HAP-1 (cell line): ENCODE measurements at regions not wholly inside any gene's neighbourhood (a gene's known extent, or its start where the extent isn't known, plus 50 kb on each side); places are given as distances from the start of the nearest gene placed in this dataset.

ENCODE experiments used
- DNase-seq, 2 experiments: peaks; one replicate each; pipeline ENCODE4 v3.0.0-alpha.2; 2016 to 2020; ENCODE audit warnings: low spot score in 2 of 2
- H3K27me3 ChIP-seq: fragments of 250-450 bp; sonication (Bioruptor Pico); 2 replicates; pipeline ENCODE4 v1.5.1; 2020; ENCODE audit warnings: low read depth, mild to moderate bottlenecking, moderate library complexity
- H3K36me3 ChIP-seq: fragments of 250-450 bp; sonication (Bioruptor Pico); replicated peaks from 2 replicates; pipeline ENCODE4 v1.5.1; 2020; ENCODE audit warnings: mild to moderate bottlenecking
- H3K4me1 ChIP-seq: fragments of 250-450 bp; sonication (Bioruptor Pico); 2 replicates; pipeline ENCODE4 v1.5.1; 2020; ENCODE audit warnings: mild to moderate bottlenecking
- H3K4me3 ChIP-seq: fragments of 250-450 bp; sonication (Bioruptor Pico); 2 replicates; pipeline ENCODE4 v1.5.1; 2020; ENCODE audit warnings: mild to moderate bottlenecking, moderate library complexity
- H3K9me3 ChIP-seq: fragments of 250-450 bp; sonication (Bioruptor Pico); 2 replicates; pipeline ENCODE4 v1.5.1; 2020; ENCODE audit warnings: mild to moderate bottlenecking, moderate library complexity
- in situ Hi-C: fragments of 300-500 bp; cut with MboI; formaldehyde crosslinking; loops from 3 replicates; pipeline ENCODE4 v1.14.3; 2020; ENCODE audit warnings: low sequenced_read_pairs, inconsistent platforms, mixed read lengths

DNA sequence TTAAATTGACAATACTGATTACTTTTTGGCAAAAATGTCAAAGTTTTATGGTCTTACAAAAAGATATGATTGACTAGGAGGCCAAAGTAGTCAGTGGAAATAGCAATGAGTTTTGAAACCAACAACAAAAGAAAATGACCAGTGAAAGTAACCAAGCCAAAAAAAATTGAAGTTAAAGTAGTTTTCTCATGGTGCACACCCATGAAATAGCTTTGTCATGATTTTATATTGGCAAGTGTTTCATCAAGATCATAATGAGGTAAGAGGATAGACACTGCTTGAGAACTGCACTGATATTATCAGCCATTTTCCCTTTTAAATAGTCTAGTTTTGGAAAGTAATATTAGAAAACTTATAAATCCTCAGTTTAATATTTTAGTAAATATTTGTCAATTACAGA lies 206.2 kb upstream of the ADAMTS5 start:
- Histone ChIP-seq H3K9me3 (no peaks in the 10 kb centered on the region), H3K36me3 (no peaks in the 10 kb centered on the region), H3K4me1 (no peaks in the 10 kb centered on the region), H3K27me3 (no peaks in the 10 kb centered on the region), H3K4me3 (no peak overlapping the region)
- DNase-seq, result no peak
- in situ Hi-C loops, result no loop called here

DNA sequence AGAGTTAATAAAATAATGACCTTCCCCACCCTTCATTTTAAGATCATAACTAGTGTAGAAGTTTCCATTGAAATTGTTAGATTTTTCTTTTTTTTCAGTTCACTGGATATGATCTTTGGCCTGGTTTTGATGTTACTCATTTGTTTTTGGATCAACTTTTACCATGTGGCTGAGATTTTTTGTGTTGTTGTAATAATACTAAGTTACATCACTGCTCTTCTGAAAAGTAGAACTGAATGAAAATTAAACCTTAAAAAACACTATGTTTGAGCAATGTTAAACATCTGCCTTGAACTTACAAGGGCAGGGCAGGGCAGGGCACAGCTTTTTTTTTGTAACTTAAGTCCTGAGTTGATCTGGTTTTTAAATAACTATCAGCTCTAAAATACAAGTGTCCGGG lies 204.8 kb upstream of the ADAMTS5 start:
- in situ Hi-C loops, result no loop called here
- Histone ChIP-seq H3K4me1 (no peaks in the 10 kb centered on the region), H3K4me3 (no peak overlapping the region), H3K9me3 (no peaks in the 10 kb centered on the region), H3K27me3 (no peaks in the 10 kb centered on the region), H3K36me3 (no peaks in the 10 kb centered on the region)
- DNase-seq, result no peak

GRCh38 chr21:27168084-27168483 lies 201.2 kb upstream of the ADAMTS5 start:
- no peaks in the 10 kb centered on the region for H3K27me3 ChIP-seq
- in situ Hi-C loops, result no loop called here
- no peaks in the 10 kb centered on the region for H3K4me1 ChIP-seq
- H3K36me3 ChIP-seq, result no peaks in the 10 kb centered on the region
- no peak for DNase-seq
- H3K9me3 ChIP-seq, result no peaks in the 10 kb centered on the region
- no peak overlapping the region for H3K4me3 ChIP-seq

- Histone ChIP-seq H3K9me3 (no peaks in the 10 kb centered on the region), H3K4me1 (no peaks in the 10 kb centered on the region), H3K27me3 (no peaks in the 10 kb centered on the region), H3K36me3 (no peaks in the 10 kb centered on the region), H3K4me3 (no peak overlapping the region)
- in situ Hi-C loops, result no loop called here
- DNase-seq, result no peak
These were observed 197.6 kb upstream of the ADAMTS5 start for GRCh38 chr21:27164208-27165177.

GRCh38 chr21:27158967-27159366 lies 192.1 kb upstream of the ADAMTS5 start:
- Histone ChIP-seq H3K36me3 (no peaks in the 10 kb centered on the region), H3K4me3 (no peak overlapping the region), H3K27me3 (no peaks in the 10 kb centered on the region), H3K9me3 (no peaks in the 10 kb centered on the region), H3K4me1 (no peaks in the 10 kb centered on the region)
- no peak for DNase-seq
- in situ Hi-C loops, result no loop called here

- no peaks in the 10 kb centered on the region for H3K36me3 ChIP-seq
- no peak overlapping the region for H3K4me3 ChIP-seq
- in situ Hi-C loops, result no loop called here
- H3K9me3 ChIP-seq, result no peaks in the 10 kb centered on the region
- DNase-seq, result no peak
- H3K27me3 ChIP-seq, result no peaks in the 10 kb centered on the region
- H3K4me1 ChIP-seq, result no peaks in the 10 kb centered on the region
These were observed 190.2 kb upstream of the ADAMTS5 start for GRCh38 chr21:27157097-27157496.

DNA sequence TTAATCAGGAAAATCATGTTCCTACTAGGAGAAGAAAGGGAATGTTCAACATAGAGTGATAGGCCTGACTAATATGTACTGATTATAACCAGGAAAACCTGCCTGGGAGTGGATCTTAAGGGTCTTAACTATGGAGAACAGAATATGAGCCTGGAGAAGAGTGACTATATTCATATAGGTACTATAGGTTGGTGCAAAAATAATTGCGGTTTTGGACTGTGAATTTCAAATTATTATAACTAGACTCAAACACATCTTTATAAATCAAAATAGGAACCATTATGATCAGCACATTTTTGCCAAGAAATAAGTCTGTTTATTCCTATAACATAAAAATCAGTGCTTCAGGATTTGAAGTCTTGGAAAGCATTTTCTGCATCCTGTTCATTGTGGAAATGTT lies 189.8 kb upstream of the ADAMTS5 start:
- Histone ChIP-seq H3K27me3 (no peaks in the 10 kb centered on the region), H3K4me1 (no peaks in the 10 kb centered on the region), H3K4me3 (no peak overlapping the region), H3K9me3 (no peaks in the 10 kb centered on the region), H3K36me3 (no peaks in the 10 kb centered on the region)
- in situ Hi-C loops, result no loop called here
- no peak for DNase-seq

GRCh38 chr21:27155130-27155500 lies 188.2 kb upstream of the ADAMTS5 start:
- H3K27me3 ChIP-seq, result no peaks in the 10 kb centered on the region
- in situ Hi-C loops, result no loop called here
- no peak overlapping the region for H3K4me3 ChIP-seq

DNA sequence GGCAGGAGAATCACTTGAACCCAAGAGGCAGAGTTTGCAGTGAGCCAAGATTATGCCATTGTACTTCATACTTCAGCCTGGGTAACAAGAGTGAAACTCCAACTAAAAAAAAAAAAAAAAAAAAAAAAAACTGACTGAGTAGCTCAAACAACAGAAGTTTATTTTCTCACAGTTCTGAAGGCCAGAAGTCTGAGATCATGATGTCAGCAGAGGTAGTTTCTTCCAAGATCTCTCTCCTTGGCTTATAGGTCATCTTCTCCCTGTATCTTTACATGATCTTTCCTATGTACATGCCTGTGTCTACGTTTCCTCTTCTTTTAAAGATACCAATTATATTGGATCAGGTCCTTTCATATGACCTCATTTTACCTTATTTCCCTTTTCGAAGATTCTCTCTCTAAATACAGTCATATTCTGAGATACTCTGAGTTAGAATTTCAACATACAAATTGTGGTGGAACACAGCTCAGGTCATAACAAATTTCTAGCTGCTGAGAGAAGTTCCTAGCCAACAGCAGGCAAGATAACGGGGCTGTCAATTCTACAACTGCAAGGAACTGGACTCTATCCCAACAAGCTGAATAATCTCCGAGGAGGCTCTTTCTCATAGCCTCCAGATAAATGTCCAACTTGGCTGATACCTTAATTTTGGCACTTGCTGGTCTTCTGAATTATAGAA lies 187.7 kb upstream of the ADAMTS5 start:
- Histone ChIP-seq H3K9me3 (no peaks in the 10 kb centered on the region), H3K36me3 (no peaks in the 10 kb centered on the region), H3K27me3 (no peaks in the 10 kb centered on the region), H3K4me3 (no peak overlapping the region), H3K4me1 (no peaks in the 10 kb centered on the region)
- no peak for DNase-seq
- in situ Hi-C loops, result no loop called here

More at GRCh38 chr21:27155130-27155500, 188.2 kb upstream of the ADAMTS5 start:
- Histone ChIP-seq H3K9me3 (no peaks in the 10 kb centered on the region), H3K36me3 (no peaks in the 10 kb centered on the region), H3K4me1 (no peaks in the 10 kb centered on the region)
- no peak for DNase-seq

DNA sequence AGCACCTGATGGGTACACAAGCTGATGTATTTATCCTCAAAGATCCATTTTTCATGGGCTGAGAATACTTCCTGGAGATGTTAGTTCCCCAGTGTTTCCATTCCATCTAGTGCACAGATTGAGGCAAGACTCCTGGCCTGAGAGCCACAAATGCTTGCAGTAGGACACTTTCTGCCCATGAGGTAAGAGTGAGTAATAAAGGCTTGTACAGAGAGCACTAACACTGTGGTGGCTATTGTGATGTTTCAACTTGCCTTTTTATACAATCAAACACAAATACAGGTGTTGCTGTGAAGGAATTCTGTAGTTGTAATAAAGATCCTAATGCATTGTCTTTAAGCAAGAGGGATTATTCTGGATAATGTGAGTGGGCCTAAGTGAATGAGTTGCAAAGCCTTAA lies 186.1 kb upstream of the ADAMTS5 start:
- no peak for DNase-seq
- no peak overlapping the region for H3K4me3 ChIP-seq
- no peaks in the 10 kb centered on the region for H3K9me3 ChIP-seq
- in situ Hi-C loops, result no loop called here
- H3K36me3 ChIP-seq, result no peaks in the 10 kb centered on the region
- H3K27me3 ChIP-seq, result no peaks in the 10 kb centered on the region
- H3K4me1 ChIP-seq, result no peaks in the 10 kb centered on the region

DNA sequence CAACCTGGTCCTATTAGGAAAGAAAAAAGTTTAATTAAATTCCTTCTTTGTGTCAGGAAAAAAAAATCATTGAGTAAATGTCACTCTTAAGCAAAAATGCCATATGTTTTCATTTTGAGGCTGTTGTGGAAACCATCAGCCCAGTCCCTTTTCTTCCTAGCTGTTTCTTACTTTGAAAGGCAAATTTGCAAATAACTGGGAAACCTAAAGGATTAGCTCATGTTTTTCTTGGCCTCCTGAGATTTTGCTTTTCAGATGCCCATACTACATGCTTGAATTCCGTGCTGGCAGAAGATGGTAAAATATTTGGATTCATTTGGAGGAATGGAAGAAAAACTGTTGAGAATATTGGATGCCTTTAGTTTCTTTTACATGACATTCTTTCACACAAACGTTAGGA lies 182.1 kb upstream of the ADAMTS5 start:
- H3K27me3 ChIP-seq, result no peaks in the 10 kb centered on the region
- in situ Hi-C loops, result no loop called here
- no peaks in the 10 kb centered on the region for H3K9me3 ChIP-seq
- no peaks in the 10 kb centered on the region for H3K36me3 ChIP-seq
- no peak for DNase-seq
- H3K4me3 ChIP-seq, result no peak overlapping the region
- no peaks in the 10 kb centered on the region for H3K4me1 ChIP-seq

DNA sequence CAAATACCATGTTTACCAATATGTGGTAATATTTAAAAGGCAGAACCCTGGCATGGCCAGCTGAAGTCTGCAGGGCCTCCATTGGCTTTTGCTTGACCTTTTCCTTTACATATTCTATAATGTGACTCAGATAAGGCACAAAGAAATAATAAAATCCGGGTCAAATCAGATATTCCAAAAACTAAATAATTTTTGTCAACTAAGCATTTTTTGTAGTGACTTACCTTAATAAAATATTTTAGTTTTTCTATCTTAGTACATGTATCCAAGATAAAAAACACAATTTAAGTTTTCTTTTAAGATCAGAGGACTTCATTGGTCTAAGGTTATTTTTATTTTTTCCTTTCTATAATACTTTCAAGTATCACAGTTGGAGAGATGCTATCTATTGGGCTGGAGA lies 179.4 kb upstream of the ADAMTS5 start:
- no peak overlapping the region for H3K4me3 ChIP-seq
- H3K27me3 ChIP-seq, result no peaks in the 10 kb centered on the region
- no peaks in the 10 kb centered on the region for H3K9me3 ChIP-seq
- in situ Hi-C loops, result no loop called here
- no peaks in the 10 kb centered on the region for H3K36me3 ChIP-seq
- DNase-seq, result no peak
- no peaks in the 10 kb centered on the region for H3K4me1 ChIP-seq

DNA sequence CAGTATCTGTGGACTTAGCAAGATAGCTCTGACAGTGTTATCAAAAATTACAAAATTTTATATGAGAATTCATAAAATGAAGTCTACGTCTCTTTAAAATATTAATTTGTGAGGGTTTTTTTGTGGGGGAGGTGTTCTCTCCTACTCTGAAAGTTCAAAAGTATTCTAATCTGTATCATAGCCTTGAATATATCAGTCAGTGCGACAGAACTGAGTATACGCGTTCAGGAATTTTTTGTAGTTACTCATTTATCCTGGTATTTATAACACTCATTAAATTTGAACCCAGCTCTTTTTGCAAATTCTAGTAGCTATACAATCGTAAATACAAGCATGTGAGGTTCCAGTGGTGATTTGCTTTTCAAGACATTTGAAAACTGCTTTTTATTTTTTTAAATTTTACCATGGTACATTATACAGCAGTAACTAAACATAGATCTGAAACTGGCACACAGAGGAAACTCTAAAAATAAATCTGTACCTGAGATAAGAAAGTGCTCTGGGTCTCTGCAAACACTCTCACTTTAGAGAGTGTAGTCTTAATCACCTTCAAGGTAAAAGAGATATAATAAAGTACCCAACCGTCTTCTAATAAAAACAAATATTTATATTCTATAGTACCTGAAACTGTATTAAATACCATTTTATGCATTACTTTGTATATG lies 178.4 kb upstream of the ADAMTS5 start:
- H3K27me3 ChIP-seq, result no peaks in the 10 kb centered on the region
- H3K9me3 ChIP-seq, result no peaks in the 10 kb centered on the region
- H3K4me1 ChIP-seq, result no peaks in the 10 kb centered on the region
- no peaks in the 10 kb centered on the region for H3K36me3 ChIP-seq
- no peak for DNase-seq
- no peak overlapping the region for H3K4me3 ChIP-seq
- in situ Hi-C loops, result no loop called here

GRCh38 chr21:27143476-27143875 lies 176.6 kb upstream of the ADAMTS5 start:
- no peak for DNase-seq
- in situ Hi-C loops, result no loop called here

More at GRCh38 chr21:27143476-27143875, 176.6 kb upstream of the ADAMTS5 start:
- Histone ChIP-seq H3K9me3 (no peaks in the 10 kb centered on the region), H3K36me3 (no peaks in the 10 kb centered on the region), H3K27me3 (no peaks in the 10 kb centered on the region), H3K4me3 (no peak overlapping the region), H3K4me1 (no peaks in the 10 kb centered on the region)
